HepG2 (cell line): ENCODE measurements at regions not wholly inside any gene's neighbourhood (a gene's known extent, or its start where the extent isn't known, plus 50 kb on each side); places are given as distances from the start of the nearest gene placed in this dataset.

Experiments
- GTF3A ChIP-seq: sonication (generic); formaldehyde crosslinking; conservative IDR thresholded peaks from 2 replicates; pipeline ENCODE4 v1.4.0; 2020; ENCODE audit warnings: mild to moderate bottlenecking, missing genetic modification reagents
- JARID2 ChIP-seq: sonication (generic); formaldehyde crosslinking; IDR thresholded peaks from 2 replicates; pipeline ENCODE4 v1.8.1; 2023; ENCODE audit warnings: missing genetic modification reagents, inconsistent platforms; ENCODE audit not compliant: insufficient replicate concordance
- KLF12 ChIP-seq: sonication (generic); formaldehyde crosslinking; IDR thresholded peaks from 2 replicates; pipeline ENCODE4 v1.4.0; 2020; ENCODE audit warnings: missing genetic modification reagents, borderline replicate concordance
- KMT2A ChIP-seq: sonication (generic); formaldehyde crosslinking; IDR thresholded peaks from 2 replicates; pipeline ENCODE4 v1.4.0; 2020; ENCODE audit warnings: missing genetic modification reagents
- MZF1 ChIP-seq: sonication (generic); formaldehyde crosslinking; IDR thresholded peaks from 2 replicates; pipeline ENCODE4 v1.8.1; 2023; ENCODE audit warnings: mild to moderate bottlenecking, missing genetic modification reagents, borderline replicate concordance
- NCOA5 ChIP-seq: sonication (generic); formaldehyde crosslinking; IDR thresholded peaks from 2 replicates; pipeline ENCODE4 v1.4.0; 2020; ENCODE audit warnings: missing genetic modification reagents
- SNAPC2 ChIP-seq: sonication (generic); formaldehyde crosslinking; IDR thresholded peaks from 2 replicates; pipeline ENCODE4 v1.8.1; 2022; ENCODE audit warnings: mild to moderate bottlenecking, missing genetic modification reagents
- SOX13 ChIP-seq, 3 experiments: fragments of 450-650 bp in 1 of 3; sonication (generic) in 1 of 3; formaldehyde crosslinking in 1 of 3; IDR thresholded peaks in 2 of 3; conservative IDR thresholded peaks in 1 of 3; 2 replicates each; pipeline versions ENCODE4 v1.5.0 to v1.6.1; 2016 to 2020; ENCODE audit warnings: antibody characterized with exemption in 1 of 3, mild to moderate bottlenecking in 1 of 3, missing compliant biosample characterization in 1 of 3, missing genetic modification reagents in 1 of 3, moderate library complexity in 1 of 3
- SOX5 ChIP-seq: IDR thresholded peaks from 2 replicates; pipeline ENCODE4 v1.6.1; 2016; ENCODE audit warnings: borderline replicate concordance
- ZNF569 ChIP-seq: sonication (generic); formaldehyde crosslinking; IDR thresholded peaks from 2 replicates; pipeline ENCODE4 v1.5.0; 2020; ENCODE audit warnings: mild to moderate bottlenecking, missing genetic modification reagents, moderate library complexity, borderline replicate concordance
- ZNF629 ChIP-seq: sonication (generic); formaldehyde crosslinking; conservative IDR thresholded peaks from 2 replicates; pipeline ENCODE4 v1.5.0; 2020; ENCODE audit warnings: missing genetic modification reagents
- ZNF672 ChIP-seq: sonication (generic); formaldehyde crosslinking; IDR thresholded peaks from 2 replicates; pipeline ENCODE4 v1.8.1; 2022; ENCODE audit warnings: missing genetic modification reagents
- ZNF749 ChIP-seq: sonication (generic); formaldehyde crosslinking; IDR thresholded peaks from 2 replicates; pipeline ENCODE4 v1.8.0; 2022; ENCODE audit warnings: mild to moderate bottlenecking, missing genetic modification reagents, moderate library complexity, borderline replicate concordance
- ZNF777 ChIP-seq: sonication (generic); formaldehyde crosslinking; IDR thresholded peaks from 2 replicates; pipeline ENCODE4 v1.4.0; 2020; ENCODE audit warnings: missing genetic modification reagents
- TF ChIP-seq, protein P1 (sequence below): sonication (generic); formaldehyde crosslinking; IDR thresholded peaks from one replicate; pipeline ENCODE4 v1.5.1; 2020; ENCODE audit warnings: mild to moderate bottlenecking, missing genetic modification reagents; ENCODE audit errors: not compliant biosample characterization
- TF ChIP-seq, protein P2 (sequence below): sonication (generic); formaldehyde crosslinking; IDR thresholded peaks from 2 replicates; pipeline ENCODE4 v1.4.0; 2020; ENCODE audit warnings: missing genetic modification reagents
- TF ChIP-seq, protein P3 (sequence below): sonication (generic); formaldehyde crosslinking; conservative IDR thresholded peaks from 2 replicates; pipeline ENCODE4 v1.4.0; 2020; ENCODE audit warnings: missing genetic modification reagents

DNA sequence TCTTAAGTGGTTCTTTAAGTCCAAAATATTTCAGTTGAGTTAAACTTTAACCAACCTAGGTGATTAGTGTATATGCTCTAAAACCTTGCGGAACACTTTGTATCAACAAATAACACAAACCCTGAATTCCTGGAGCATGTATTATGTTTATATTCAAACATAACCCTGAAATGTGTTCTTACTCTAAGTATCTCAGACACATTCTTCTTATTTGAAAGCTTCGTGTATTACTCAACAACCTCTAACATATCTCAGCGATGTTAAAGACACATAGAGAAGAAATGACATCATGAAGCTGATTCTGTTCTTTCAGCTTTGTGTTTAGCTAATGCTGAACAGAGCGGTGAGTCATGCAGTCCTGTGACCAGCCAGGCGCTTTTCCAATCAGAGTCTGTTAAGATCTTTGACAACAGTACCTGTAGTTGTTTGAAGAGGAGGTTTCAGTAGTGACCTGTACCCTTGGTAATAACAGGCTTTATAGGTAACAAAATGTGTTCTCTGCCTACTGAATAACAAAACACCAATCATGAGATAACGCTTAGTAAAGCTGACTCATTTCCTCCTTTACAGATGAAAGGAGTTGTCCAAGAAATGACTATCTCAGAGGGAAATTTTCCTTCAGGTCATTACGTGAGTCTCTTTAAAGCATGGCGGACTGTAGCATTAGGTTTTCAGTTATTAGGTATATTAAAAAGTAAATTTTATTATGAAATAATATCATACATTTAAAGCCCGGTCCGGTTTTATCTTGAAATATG, 67.3 kb upstream of the KLF6 start (continued):
- no peak for TF ChIP-seq KMT2A (CRISPR knock-in tag)
- TF ChIP-seq, protein P1, sequence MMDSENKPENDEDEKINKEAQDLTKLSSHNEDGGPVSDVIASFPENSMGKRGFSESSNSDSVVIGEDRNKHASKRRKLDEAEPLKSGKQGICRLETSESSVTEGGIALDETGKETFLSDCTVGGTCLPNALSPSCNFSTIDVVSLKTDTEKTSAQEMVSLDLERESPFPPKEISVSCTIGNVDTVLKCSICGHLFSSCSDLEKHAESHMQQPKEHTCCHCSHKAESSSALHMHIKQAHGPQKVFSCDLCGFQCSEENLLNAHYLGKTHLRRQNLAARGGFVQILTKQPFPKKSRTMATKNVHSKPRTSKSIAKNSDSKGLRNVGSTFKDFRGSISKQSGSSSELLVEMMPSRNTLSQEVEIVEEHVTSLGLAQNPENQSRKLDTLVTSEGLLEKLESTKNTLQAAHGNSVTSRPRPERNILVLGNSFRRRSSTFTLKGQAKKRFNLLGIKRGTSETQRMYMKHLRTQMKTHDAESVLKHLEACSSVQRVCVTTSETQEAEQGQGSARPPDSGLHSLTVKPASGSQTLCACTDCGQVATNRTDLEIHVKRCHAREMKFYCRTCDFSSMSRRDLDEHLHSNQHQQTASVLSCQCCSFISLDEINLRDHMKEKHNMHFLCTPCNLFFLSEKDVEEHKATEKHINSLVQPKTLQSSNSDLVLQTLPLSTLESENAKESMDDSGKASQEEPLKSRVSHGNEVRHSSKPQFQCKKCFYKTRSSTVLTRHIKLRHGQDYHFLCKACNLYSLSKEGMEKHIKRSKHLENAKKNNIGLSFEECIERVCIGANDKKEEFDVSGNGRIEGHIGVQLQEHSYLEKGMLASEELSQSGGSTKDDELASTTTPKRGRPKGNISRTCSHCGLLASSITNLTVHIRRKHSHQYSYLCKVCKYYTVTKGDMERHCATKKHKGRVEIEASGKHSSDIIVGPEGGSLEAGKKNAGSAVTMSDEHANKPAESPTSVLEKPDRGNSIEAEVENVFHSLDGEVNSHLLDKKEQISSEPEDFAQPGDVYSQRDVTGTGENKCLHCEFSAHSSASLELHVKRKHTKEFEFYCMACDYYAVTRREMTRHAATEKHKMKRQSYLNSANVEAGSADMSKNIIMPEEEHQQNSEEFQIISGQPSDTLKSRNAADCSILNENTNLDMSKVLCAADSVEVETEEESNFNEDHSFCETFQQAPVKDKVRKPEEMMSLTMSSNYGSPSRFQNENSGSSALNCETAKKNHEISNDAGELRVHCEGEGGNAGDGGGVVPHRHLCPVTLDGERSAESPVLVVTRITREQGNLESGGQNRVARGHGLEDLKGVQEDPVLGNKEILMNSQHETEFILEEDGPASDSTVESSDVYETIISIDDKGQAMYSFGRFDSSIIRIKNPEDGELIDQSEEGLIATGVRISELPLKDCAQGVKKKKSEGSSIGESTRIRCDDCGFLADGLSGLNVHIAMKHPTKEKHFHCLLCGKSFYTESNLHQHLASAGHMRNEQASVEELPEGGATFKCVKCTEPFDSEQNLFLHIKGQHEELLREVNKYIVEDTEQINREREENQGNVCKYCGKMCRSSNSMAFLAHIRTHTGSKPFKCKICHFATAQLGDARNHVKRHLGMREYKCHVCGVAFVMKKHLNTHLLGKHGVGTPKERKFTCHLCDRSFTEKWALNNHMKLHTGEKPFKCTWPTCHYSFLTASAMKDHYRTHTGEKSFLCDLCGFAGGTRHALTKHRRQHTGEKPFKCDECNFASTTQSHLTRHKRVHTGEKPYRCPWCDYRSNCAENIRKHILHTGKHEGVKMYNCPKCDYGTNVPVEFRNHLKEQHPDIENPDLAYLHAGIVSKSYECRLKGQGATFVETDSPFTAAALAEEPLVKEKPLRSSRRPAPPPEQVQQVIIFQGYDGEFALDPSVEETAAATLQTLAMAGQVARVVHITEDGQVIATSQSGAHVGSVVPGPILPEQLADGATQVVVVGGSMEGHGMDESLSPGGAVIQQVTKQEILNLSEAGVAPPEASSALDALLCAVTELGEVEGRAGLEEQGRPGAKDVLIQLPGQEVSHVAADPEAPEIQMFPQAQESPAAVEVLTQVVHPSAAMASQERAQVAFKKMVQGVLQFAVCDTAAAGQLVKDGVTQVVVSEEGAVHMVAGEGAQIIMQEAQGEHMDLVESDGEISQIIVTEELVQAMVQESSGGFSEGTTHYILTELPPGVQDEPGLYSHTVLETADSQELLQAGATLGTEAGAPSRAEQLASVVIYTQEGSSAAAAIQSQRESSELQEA: no peak
- TF ChIP-seq ZNF629 (CRISPR knock-in tag): no peak
- no peak for TF ChIP-seq NCOA5 (CRISPR knock-in tag)
- no peak; the same call in 1 of the 2 replicates for TF ChIP-seq ZNF749
- TF ChIP-seq, protein P2, sequence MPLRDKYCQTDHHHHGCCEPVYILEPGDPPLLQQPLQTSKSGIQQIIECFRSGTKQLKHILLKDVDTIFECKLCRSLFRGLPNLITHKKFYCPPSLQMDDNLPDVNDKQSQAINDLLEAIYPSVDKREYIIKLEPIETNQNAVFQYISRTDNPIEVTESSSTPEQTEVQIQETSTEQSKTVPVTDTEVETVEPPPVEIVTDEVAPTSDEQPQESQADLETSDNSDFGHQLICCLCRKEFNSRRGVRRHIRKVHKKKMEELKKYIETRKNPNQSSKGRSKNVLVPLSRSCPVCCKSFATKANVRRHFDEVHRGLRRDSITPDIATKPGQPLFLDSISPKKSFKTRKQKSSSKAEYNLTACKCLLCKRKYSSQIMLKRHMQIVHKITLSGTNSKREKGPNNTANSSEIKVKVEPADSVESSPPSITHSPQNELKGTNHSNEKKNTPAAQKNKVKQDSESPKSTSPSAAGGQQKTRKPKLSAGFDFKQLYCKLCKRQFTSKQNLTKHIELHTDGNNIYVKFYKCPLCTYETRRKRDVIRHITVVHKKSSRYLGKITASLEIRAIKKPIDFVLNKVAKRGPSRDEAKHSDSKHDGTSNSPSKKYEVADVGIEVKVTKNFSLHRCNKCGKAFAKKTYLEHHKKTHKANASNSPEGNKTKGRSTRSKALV (CRISPR knock-in tag): no peak
- TF ChIP-seq ZNF672 (CRISPR knock-in tag): no peak
- no peak for TF ChIP-seq ZNF777 (CRISPR knock-in tag)
- TF ChIP-seq, protein P3, sequence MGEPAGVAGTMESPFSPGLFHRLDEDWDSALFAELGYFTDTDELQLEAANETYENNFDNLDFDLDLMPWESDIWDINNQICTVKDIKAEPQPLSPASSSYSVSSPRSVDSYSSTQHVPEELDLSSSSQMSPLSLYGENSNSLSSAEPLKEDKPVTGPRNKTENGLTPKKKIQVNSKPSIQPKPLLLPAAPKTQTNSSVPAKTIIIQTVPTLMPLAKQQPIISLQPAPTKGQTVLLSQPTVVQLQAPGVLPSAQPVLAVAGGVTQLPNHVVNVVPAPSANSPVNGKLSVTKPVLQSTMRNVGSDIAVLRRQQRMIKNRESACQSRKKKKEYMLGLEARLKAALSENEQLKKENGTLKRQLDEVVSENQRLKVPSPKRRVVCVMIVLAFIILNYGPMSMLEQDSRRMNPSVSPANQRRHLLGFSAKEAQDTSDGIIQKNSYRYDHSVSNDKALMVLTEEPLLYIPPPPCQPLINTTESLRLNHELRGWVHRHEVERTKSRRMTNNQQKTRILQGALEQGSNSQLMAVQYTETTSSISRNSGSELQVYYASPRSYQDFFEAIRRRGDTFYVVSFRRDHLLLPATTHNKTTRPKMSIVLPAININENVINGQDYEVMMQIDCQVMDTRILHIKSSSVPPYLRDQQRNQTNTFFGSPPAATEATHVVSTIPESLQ (CRISPR knock-in tag): no peak
- TF ChIP-seq MZF1 (CRISPR knock-in tag): no peak
- TF ChIP-seq SOX5 (CRISPR knock-in tag): peak; percentile 83
- TF ChIP-seq GTF3A (CRISPR knock-in tag): no peak
- TF ChIP-seq KLF12 (CRISPR knock-in tag): no peak
- TF ChIP-seq SNAPC2 (CRISPR knock-in tag): no peak
- no peak for TF ChIP-seq JARID2 (CRISPR knock-in tag)
- TF ChIP-seq ZNF569 (CRISPR knock-in tag): no peak
- peak; percentile 39; the same call in 1 of the 2 replicates for TF ChIP-seq SOX13 (IDR thresholded peaks at IDR 0.05)
- TF ChIP-seq SOX13 (CRISPR knock-in tag; conservative IDR thresholded peaks at IDR 0.05 in 1 of 2, IDR thresholded peaks at IDR 0.05 in 1 of 2): peak in 1 of 2 experiments; percentile 66; a peak in 2 of 4 replicates
